BLaER1 treated with 17β-estradiol and CSF1 and Interleukin-3, amounts not matched to agents 10 nM and 100 nM (cell line): ENCODE measurements at regions not wholly inside any gene's neighbourhood (a gene's known extent, or its start where the extent isn't known, plus 50 kb on each side); places are given as distances from the start of the nearest gene placed in this dataset.

ENCODE experiments used
- H3K27ac ChIP-seq, 11 experiments: shearing (Covaris generic); formaldehyde crosslinking; 2 replicates each; pipeline ENCODE4 v1.8.1; 2022
- H3K27me3 ChIP-seq, 11 experiments: shearing (Covaris generic); formaldehyde crosslinking; 2 replicates each; pipeline ENCODE4 v1.8.1; 2022
- H3K36me3 ChIP-seq, 11 experiments: shearing (Covaris generic); formaldehyde crosslinking; 2 replicates each; pipeline ENCODE4 v1.8.1; 2022
- H3K4me1 ChIP-seq, 10 experiments: shearing (Covaris generic); formaldehyde crosslinking; 2 replicates each; pipeline ENCODE4 v1.8.1; 2022
- H3K4me2 ChIP-seq, 11 experiments: shearing (Covaris generic); formaldehyde crosslinking; 2 replicates each; pipeline ENCODE4 v1.8.1; 2022
- H3K4me3 ChIP-seq, 10 experiments: shearing (Covaris generic); formaldehyde crosslinking; 2 replicates each; pipeline ENCODE4 v1.8.1; 2022
- H3K9ac ChIP-seq, 11 experiments: shearing (Covaris generic); formaldehyde crosslinking; 2 replicates each; pipeline ENCODE4 v1.8.1; 2022
- H3K9me3 ChIP-seq, 11 experiments: shearing (Covaris generic); formaldehyde crosslinking; replicated peaks in 1 of 11; 2 replicates each; pipeline ENCODE4 v1.8.1; 2022
- H4K20me1 ChIP-seq, 11 experiments: shearing (Covaris generic); formaldehyde crosslinking; 2 replicates each; pipeline ENCODE4 v1.8.1; 2022
- Cebpa-rat ChIP-seq, 11 experiments: shearing (Covaris generic); IDR thresholded peaks; 2 replicates each; pipeline ENCODE4 v1.8.1; 2022

DNA sequence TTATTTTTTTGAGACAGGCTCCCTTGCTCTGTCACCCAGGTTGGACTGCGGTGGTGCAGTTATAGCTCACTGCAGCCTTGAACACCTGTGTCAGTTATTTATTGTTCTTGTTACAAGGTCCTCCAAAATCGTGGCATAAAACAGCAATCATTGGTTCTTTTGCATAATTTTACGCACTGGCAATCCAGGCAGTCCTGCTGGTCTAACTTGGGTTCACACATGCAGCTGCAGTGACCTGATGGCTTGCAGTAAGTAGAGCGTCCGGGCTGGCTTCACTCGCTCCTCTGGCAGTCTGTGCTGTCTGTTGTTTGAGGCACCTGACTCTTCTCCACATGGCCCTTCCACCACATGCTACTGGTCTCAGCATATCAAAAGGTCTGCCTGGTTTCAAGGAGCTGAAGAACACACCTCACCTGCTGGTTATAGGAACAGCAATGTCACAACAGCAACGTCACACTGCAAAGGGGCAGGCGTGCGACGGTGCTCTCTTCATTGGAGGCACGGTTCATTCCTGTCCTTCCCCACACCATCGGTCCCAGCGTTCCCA lies 894.6 kb downstream of the TRIML1 start:
- H3K9ac ChIP-seq, result no peak overlapping the region
- no peak overlapping the region for H3K4me2 ChIP-seq
- H3K27me3 ChIP-seq, result no peaks in the 10 kb centered on the region
- no peak overlapping the region for H3K4me3 ChIP-seq
- no peaks in the 10 kb centered on the region; a peak in 1 of 22 replicates for H3K9me3 ChIP-seq
- H4K20me1 ChIP-seq, result no peaks in the 10 kb centered on the region
- no peaks in the 10 kb centered on the region for H3K36me3 ChIP-seq
- H3K4me1 ChIP-seq, result peaks cover 0 to 10% (median under 1%) of the 10 kb centered on the region in 10 experiments; a peak in 6 of 20 replicates
- TF ChIP-seq Cebpa-rat (IDR thresholded peaks at IDR 0.05), result no peak
- no peak overlapping the region for H3K27ac ChIP-seq

DNA sequence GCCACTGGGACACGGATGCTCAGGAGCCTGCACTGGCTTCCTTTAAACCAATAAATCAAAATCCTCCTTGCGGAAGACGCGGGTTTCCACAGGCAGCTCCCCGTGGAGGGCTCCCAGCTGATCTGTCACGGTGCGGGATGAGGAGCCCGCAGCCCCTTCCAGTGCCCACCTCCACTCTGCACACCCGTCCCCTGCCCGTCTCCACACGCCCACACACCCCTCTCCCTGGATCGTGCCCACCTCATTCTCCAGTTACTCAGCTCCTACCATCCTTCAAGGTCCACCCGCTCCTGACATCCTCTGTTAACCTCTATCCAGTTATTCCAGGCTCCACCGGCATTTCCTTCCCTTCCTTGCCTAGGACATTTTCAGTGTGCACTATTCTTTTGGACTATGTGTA lies 895.9 kb downstream of the TRIML1 start:
- Histone ChIP-seq H3K36me3 (no peaks in the 10 kb centered on the region), H4K20me1 (no peaks in the 10 kb centered on the region), H3K27ac (no peak overlapping the region), H3K9me3 (no peaks in the 10 kb centered on the region; a peak in 1 of 22 replicates), H3K9ac (no peak overlapping the region), H3K4me3 (no peak overlapping the region), H3K27me3 (no peaks in the 10 kb centered on the region), H3K4me2 (no peak overlapping the region), H3K4me1 (peaks cover 0 to 7% (median 2%) of the 10 kb centered on the region in 10 experiments; a peak in 4 of 20 replicates)
- no peak for TF ChIP-seq Cebpa-rat (IDR thresholded peaks at IDR 0.05)

DNA sequence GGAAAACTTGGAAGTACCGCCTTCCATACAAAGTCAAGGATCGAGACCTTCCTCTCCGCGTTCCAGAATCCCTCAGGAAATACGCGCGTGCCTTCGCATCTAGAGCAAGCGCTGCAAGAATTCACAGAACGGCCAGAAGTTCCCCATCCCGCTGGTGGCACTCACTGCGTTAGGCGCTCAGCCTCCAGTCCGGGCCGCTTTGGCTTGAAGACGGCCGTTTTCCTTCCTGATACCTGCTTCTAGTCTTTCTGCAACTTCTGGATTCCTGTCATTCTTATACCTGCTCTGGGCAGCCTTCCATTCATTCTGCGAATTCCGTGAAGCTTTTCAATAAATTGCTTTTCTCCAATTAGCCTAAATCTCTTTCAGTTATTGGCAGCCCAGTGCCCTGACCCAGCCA lies 896.4 kb downstream of the TRIML1 start:
- no peak for TF ChIP-seq Cebpa-rat (IDR thresholded peaks at IDR 0.05)
- Histone ChIP-seq H4K20me1 (no peaks in the 10 kb centered on the region), H3K9ac (no peak overlapping the region), H3K27me3 (no peaks in the 10 kb centered on the region), H3K4me3 (no peak overlapping the region), H3K36me3 (no peaks in the 10 kb centered on the region), H3K4me1 (peaks cover 0 to 7% (median 2%) of the 10 kb centered on the region in 10 experiments; a peak in 3 of 20 replicates), H3K4me2 (no peak overlapping the region), H3K27ac (no peak overlapping the region), H3K9me3 (no peaks in the 10 kb centered on the region; a peak in 1 of 22 replicates)

DNA sequence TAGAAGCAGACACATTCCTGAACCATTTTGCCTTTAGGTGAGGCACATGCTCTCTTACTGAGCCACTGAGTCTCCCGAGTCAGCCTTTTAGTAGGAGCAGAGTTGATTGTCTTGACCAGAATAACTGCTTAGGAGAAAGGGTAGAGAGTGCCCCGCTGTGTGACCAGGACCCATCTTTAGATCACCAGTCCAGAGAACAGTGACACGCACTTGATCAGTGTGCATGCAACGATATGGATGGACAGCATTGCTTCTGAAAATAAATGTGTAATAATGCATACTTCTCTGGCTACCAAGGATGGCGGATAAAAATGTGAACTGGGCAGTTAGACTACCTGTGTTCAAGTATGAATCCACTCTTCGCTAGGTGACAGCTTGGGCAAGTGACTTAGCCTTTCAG lies 897.7 kb downstream of the TRIML1 start:
- Histone ChIP-seq H3K9ac (no peak overlapping the region), H3K9me3 (no peaks in the 10 kb centered on the region; a peak in 1 of 22 replicates), H3K27me3 (no peaks in the 10 kb centered on the region), H4K20me1 (no peaks in the 10 kb centered on the region), H3K4me2 (no peak overlapping the region), H3K4me1 (peaks cover 0 to 7% (median 2%) of the 10 kb centered on the region in 10 experiments; a peak in 3 of 20 replicates), H3K27ac (no peak overlapping the region), H3K4me3 (no peak overlapping the region), H3K36me3 (no peaks in the 10 kb centered on the region)
- no peak for TF ChIP-seq Cebpa-rat (IDR thresholded peaks at IDR 0.05)

DNA sequence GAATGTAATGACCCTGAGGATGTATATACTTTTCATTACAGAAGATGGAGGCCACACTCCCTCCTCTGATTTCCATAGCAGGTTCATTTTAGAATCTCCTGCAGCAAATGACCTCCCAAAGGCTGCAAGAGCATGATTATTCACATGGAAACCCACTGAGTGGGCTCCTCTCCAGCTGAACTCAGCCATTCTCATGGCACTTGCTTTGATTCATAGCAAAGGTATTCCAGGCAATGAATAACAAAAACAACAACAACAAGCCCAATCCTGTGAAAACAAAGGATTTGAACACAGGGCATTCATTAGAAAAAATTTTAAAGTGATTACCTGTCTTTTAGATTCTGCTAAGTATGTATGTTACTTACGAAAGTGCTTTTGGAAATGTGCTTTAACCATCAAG lies 894.0 kb upstream of the FRG1 start:
- no peaks in the 10 kb centered on the region for H3K9me3 ChIP-seq
- H3K4me1 ChIP-seq, result peaks cover 0 to 6% (median 0%) of the 10 kb centered on the region in 10 experiments; a peak in 4 of 20 replicates
- no peaks in the 10 kb centered on the region for H4K20me1 ChIP-seq
- no peak overlapping the region for H3K9ac ChIP-seq
- no peak for TF ChIP-seq Cebpa-rat (IDR thresholded peaks at IDR 0.05)
- no peak overlapping the region for H3K27ac ChIP-seq
- H3K27me3 ChIP-seq, result no peaks in the 10 kb centered on the region
- H3K36me3 ChIP-seq, result no peaks in the 10 kb centered on the region
- H3K4me3 ChIP-seq, result no peak overlapping the region
- no peak overlapping the region for H3K4me2 ChIP-seq

DNA sequence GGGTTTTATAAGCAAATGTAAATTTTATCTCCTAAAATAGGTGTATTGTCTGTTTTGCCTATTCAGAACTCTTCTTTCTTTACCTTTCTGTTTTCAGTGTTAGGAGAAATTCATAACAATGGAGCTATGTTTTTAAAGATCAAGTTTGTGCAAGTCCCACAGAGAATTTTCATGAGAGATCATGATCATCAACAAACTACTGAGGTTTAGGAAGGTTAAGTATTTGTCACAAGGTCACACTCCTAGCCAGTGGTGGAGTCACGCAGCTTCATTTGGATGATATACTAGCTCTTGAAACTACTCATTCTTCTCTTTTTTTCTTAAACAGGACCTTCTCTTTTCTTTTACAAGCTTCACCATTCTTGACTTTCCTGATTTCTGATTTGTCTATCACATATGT lies 892.6 kb upstream of the FRG1 start:
- no peaks in the 10 kb centered on the region for H3K27me3 ChIP-seq
- no peaks in the 10 kb centered on the region for H3K36me3 ChIP-seq
- no peak for TF ChIP-seq Cebpa-rat (IDR thresholded peaks at IDR 0.05)
- H3K4me1 ChIP-seq, result peaks cover 0 to 11% (median 1%) of the 10 kb centered on the region in 10 experiments; a peak in 6 of 20 replicates
- H3K4me3 ChIP-seq, result no peak overlapping the region
- H3K9ac ChIP-seq, result no peak overlapping the region
- H3K4me2 ChIP-seq, result no peak overlapping the region
- no peak overlapping the region for H3K27ac ChIP-seq
- H4K20me1 ChIP-seq, result no peaks in the 10 kb centered on the region
- no peaks in the 10 kb centered on the region for H3K9me3 ChIP-seq

DNA sequence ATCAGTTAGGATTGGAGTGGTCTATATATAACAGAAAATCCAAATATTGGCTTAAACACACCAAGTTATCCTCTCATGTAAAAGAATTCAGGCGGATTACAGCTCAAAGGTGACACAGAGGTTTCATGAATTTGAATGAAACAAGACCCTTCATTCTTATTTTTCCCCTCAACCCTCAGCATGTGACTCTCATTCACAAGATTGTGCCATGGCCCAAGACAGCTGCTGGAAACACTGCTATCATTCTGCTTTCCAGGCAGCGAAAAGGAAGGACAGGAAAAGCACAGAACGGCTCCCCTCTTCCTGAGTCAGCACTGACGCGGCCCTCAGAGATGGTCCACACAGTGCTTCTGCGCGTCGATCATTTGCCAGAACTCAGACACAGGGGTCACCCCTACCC lies 891.0 kb upstream of the FRG1 start:
- H3K27me3 ChIP-seq, result no peaks in the 10 kb centered on the region
- no peak overlapping the region for H3K4me3 ChIP-seq
- H3K4me1 ChIP-seq, result peaks cover 0 to 11% (median 1%) of the 10 kb centered on the region in 10 experiments; a peak in 6 of 20 replicates
- no peak overlapping the region for H3K4me2 ChIP-seq
- no peaks in the 10 kb centered on the region for H3K9me3 ChIP-seq
- H4K20me1 ChIP-seq, result no peaks in the 10 kb centered on the region
- no peak for TF ChIP-seq Cebpa-rat (IDR thresholded peaks at IDR 0.05)
- H3K9ac ChIP-seq, result no peak overlapping the region
- H3K36me3 ChIP-seq, result no peaks in the 10 kb centered on the region
- no peak overlapping the region for H3K27ac ChIP-seq

DNA sequence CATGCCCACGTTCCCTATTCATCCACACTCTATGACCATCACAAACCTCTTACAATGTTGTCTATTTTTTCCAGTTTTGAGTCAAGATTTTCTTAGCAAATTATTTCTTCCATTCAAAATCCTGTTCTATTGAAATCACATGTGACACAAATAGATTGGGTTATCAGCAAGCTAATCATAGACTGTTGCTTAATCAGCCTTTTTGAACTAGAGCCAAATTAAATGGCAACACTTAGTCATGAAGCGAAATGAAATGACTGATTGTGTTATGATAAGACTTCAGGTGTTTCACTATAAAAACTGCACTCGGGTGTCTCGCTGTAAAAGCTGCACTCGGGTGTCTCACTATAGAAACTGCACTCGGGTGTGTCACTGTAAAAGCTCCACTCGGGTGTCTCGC lies 890.0 kb upstream of the FRG1 start:
- H3K9ac ChIP-seq, result no peak overlapping the region
- no peaks in the 10 kb centered on the region for H4K20me1 ChIP-seq
- H3K4me1 ChIP-seq, result peaks cover 0 to 11% (median 1%) of the 10 kb centered on the region in 10 experiments; a peak in 6 of 20 replicates
- H3K4me3 ChIP-seq, result 0 out of 20 replicates have a peak overlapping the region, but pooled peaks of 1 of the 10 experiments have one; percentile 21
- H3K27ac ChIP-seq, result no peak overlapping the region
- no peak for TF ChIP-seq Cebpa-rat (IDR thresholded peaks at IDR 0.05)
- no peaks in the 10 kb centered on the region for H3K9me3 ChIP-seq
- H3K36me3 ChIP-seq, result no peaks in the 10 kb centered on the region
- peak overlapping the region; percentile 26 to 70 (median 44); a peak in 15 of 22 replicates for H3K4me2 ChIP-seq
- no peaks in the 10 kb centered on the region for H3K27me3 ChIP-seq

DNA sequence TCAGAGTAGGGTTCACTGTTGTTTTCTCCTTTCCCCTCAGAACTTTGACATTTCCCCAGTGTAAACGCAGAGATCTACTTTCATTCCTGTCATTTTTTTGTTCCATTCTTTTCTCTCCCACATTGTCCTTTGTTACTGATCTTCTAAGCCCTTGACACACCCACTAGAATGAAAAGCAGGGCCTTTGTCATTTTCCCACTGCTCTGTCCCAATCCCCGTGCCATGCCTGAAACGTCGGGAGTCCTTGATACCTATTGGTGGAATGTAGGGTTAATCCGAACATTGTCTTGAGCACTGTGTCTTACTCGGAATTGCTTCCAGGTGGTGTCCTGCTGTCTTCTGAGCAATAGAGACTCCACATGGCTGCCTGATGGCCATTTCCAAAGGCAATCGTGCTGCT lies 887.1 kb upstream of the FRG1 start:
- H3K9me3 ChIP-seq, result no peaks in the 10 kb centered on the region
- H3K4me1 ChIP-seq, result peaks cover 0 to 11% (median 1%) of the 10 kb centered on the region in 10 experiments; a peak in 6 of 20 replicates
- no peak overlapping the region for H3K9ac ChIP-seq
- no peaks in the 10 kb centered on the region for H3K36me3 ChIP-seq
- H3K27me3 ChIP-seq, result no peaks in the 10 kb centered on the region
- no peak overlapping the region for H3K27ac ChIP-seq
- TF ChIP-seq Cebpa-rat (IDR thresholded peaks at IDR 0.05), result no peak
- H3K4me3 ChIP-seq, result no peak overlapping the region
- no peak overlapping the region for H3K4me2 ChIP-seq
- H4K20me1 ChIP-seq, result no peaks in the 10 kb centered on the region

DNA sequence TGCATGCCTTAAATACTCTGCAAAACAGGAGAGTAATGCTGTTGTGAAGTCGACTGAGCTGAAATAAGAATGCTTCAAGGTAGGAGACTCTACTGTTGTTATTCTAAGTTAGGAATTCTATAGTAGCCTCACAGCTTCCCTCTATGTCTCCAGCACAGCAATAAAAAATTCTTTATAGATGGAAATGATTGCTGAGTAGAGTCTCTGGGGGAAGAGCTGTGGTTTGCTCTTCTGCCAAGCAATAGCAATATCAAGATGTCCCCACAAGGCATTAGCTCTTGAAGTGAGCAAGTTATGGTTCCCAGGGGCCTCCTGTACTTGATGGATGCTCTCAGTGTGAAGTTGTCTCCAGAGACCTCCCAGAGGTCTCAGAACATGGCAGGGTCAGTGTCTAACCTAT lies 880.6 kb upstream of the FRG1 start:
- Histone ChIP-seq H3K9me3 (peaks cover 20 to 43% (median 22%) of the 10 kb centered on the region in 11 experiments), H3K4me3 (no peak overlapping the region), H3K9ac (no peak overlapping the region), H3K27me3 (no peaks in the 10 kb centered on the region), H4K20me1 (no peaks in the 10 kb centered on the region), H3K4me2 (peak overlapping the region in 7 of 11 experiments; percentile 8 to 48 (median 18); a peak in 9 of 22 replicates), H3K4me1 (peaks cover 0 to 14% (median 2%) of the 10 kb centered on the region in 10 experiments; a peak in 8 of 20 replicates), H3K27ac (no peak overlapping the region), H3K36me3 (peaks cover 0 to 3% (median 0%) of the 10 kb centered on the region in 11 experiments; a peak in 1 of 22 replicates)
- no peak for TF ChIP-seq Cebpa-rat (IDR thresholded peaks at IDR 0.05)
